ENCODE measurements at regions not wholly inside any gene's neighbourhood (a gene's known extent, or its start where the extent isn't known, plus 50 kb on each side); places are given as distances from the start of the nearest gene placed in this dataset.

- TF ChIP-seq CTCF (conservative IDR thresholded peaks at IDR 0.05; ENCODE audit: low read depth, low read length) (no peak), EZH2phosphoT487 (IDR thresholded peaks at IDR 0.05; ENCODE audit: borderline replicate concordance, low read length) (no peak), EZH2 (IDR thresholded peaks at IDR 0.05; ENCODE audit: low read length, unreplicated experiment) (no peak)
These were observed 204.8 kb downstream of the C9orf50 start for GRCh38 chr9:129415942-129416651.

All from PC-3 (cell line).